ENCODE measurements at regions not wholly inside any gene's neighbourhood (a gene's known extent, or its start where the extent isn't known, plus 50 kb on each side); places are given as distances from the start of the nearest gene placed in this dataset.

DNA sequence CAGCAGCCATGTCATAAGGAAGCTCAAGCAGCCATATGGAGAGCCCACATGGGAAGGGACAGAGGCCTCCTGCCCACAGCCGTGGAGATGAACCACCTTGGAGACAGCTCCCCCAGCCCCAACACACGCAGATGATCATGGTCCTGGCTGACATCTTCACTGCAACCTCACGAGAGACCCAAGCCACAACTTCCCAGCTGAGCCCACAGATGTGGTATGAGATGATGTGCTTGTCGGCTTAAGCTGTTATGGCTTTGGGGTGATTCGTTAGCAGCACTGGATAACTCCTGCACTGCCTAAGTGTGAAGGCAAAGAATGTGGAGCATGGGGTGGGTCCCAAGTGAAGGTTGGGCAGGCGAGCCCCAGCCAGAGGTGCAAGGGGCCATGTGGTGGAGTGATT, 163.4 kb downstream of the ERCC6L2 start:
- intact Hi-C loops (cut with micrococcal nuclease; ENCODE audit: unreplicated experiment), result no loop called here
- Histone ChIP-seq H3K9me3 (ENCODE audit: low read length) (no peaks in the 10 kb centered on the region), H4K20me1 (ENCODE audit: insufficient read depth, low read length) (no peaks in the 10 kb centered on the region), H3K4me1 (ENCODE audit: insufficient read depth, low read length, poor library complexity, severe bottlenecking) (no peaks in the 10 kb centered on the region), H3K4me2 (ENCODE audit: low read length) (no peak overlapping the region), H3K36me3 (ENCODE audit: insufficient read depth, low read length) (no peaks in the 10 kb centered on the region), H3K27ac (ENCODE audit: low read depth, low read length, poor library complexity, severe bottlenecking) (no peak overlapping the region), H3K9me2 (ENCODE audit: insufficient read depth, low read length) (no peaks in the 10 kb centered on the region), H3K4me3 (ENCODE audit: low read depth, low read length, poor library complexity, severe bottlenecking) (no peak overlapping the region), H3K79me2 (ENCODE audit: insufficient read depth, low read depth, low read length) (no peaks in the 10 kb centered on the region), H2AFZ (ENCODE audit: low read length) (no peak overlapping the region)
- TF ChIP-seq EZH2phosphoT487 (IDR thresholded peaks at IDR 0.05; ENCODE audit: borderline replicate concordance, low read depth, low read length), result no peak
- no peak for TF ChIP-seq CTCF (conservative IDR thresholded peaks at IDR 0.05; ENCODE audit: low read length)
- BruUV-seq (replicated peaks), result no TSS peak
- ChIA-PET CTCF (ENCODE audit: unreplicated experiment) (no interaction called here), POLR2A (interaction anchor here (0.6 kb wide), 1 partner anchor 13 kb away, joined by 3 read pairs; no protein-coding TSS in a partner anchor)
- DNase-seq (ENCODE audit: low spot score), result no peak

- TF ChIP-seq CTCF (conservative IDR thresholded peaks at IDR 0.05; ENCODE audit: low read length) (no peak), EZH2phosphoT487 (IDR thresholded peaks at IDR 0.05; ENCODE audit: borderline replicate concordance, low read depth, low read length) (no peak)
- no peak overlapping the region for H3K4me3 ChIP-seq (ENCODE audit: low read depth, low read length, poor library complexity, severe bottlenecking)
- no peaks in the 10 kb centered on the region for H3K36me3 ChIP-seq (ENCODE audit: insufficient read depth, low read length)
- intact Hi-C loops (cut with micrococcal nuclease; ENCODE audit: unreplicated experiment), result no loop called here
- CTCF ChIA-PET (ENCODE audit: unreplicated experiment), result no interaction called here
- no peaks in the 10 kb centered on the region for H4K20me1 ChIP-seq (ENCODE audit: insufficient read depth, low read length)
- H3K79me2 ChIP-seq (ENCODE audit: insufficient read depth, low read depth, low read length), result no peaks in the 10 kb centered on the region
- no peak overlapping the region for H2AFZ ChIP-seq (ENCODE audit: low read length)
- H3K4me1 ChIP-seq (ENCODE audit: insufficient read depth, low read length, poor library complexity, severe bottlenecking), result no peaks in the 10 kb centered on the region
- BruUV-seq (replicated peaks), result no TSS peak
- no peaks in the 10 kb centered on the region for H3K9me2 ChIP-seq (ENCODE audit: insufficient read depth, low read length)
- H3K27ac ChIP-seq (ENCODE audit: low read depth, low read length, poor library complexity, severe bottlenecking), result no peak overlapping the region
- no peaks in the 10 kb centered on the region for H3K9me3 ChIP-seq (ENCODE audit: low read length)
- H3K4me2 ChIP-seq (ENCODE audit: low read length), result no peak overlapping the region
- DNase-seq (ENCODE audit: low spot score), result no peak
- POLR2A ChIA-PET, result interaction anchor here (0.6 kb wide), 1 partner anchor 13 kb away, joined by 3 read pairs; no protein-coding TSS in a partner anchor
Measured at GRCh38 chr9:96038271-96038670, 162.8 kb downstream of the ERCC6L2 start.

DNA sequence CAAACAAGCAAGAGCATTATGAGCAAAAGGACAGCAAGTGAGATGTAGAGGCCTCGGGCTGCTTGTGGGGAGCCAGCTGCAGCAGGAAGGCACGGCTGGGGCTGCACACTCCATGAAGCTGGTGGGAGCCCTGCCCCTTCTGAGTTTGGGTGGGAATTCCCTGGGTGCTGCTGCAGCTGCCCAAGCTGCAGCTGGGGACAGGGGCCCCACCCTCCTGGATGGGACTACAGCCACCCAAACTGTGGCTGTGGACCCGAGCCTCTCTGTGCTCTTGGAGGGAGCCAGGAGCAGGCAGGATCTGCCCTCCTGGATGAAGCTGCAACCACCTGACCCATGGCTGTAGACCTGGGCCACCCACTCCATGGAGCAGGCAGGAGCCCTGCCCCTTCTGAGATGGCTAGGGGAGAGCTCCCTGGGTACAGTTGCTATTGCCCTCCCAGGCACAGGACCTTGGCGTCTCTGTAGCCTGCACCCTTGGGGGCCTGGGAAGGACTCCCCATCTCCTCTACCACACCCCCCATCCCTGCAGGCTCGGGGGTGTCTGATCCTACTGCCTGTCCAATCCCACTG, 159.1 kb downstream of the ERCC6L2 start:
- Histone ChIP-seq H3K9me3 (ENCODE audit: low read length) (no peaks in the 10 kb centered on the region), H2AFZ (ENCODE audit: low read length) (no peak overlapping the region), H3K4me1 (ENCODE audit: insufficient read depth, low read length, poor library complexity, severe bottlenecking) (no peaks in the 10 kb centered on the region), H3K79me2 (ENCODE audit: insufficient read depth, low read depth, low read length) (no peaks in the 10 kb centered on the region), H3K4me3 (ENCODE audit: low read depth, low read length, poor library complexity, severe bottlenecking) (no peak overlapping the region), H4K20me1 (ENCODE audit: insufficient read depth, low read length) (no peaks in the 10 kb centered on the region), H3K36me3 (ENCODE audit: insufficient read depth, low read length) (no peaks in the 10 kb centered on the region), H3K9me2 (ENCODE audit: insufficient read depth, low read length) (no peaks in the 10 kb centered on the region), H3K27ac (ENCODE audit: low read depth, low read length, poor library complexity, severe bottlenecking) (no peak overlapping the region), H3K4me2 (ENCODE audit: low read length) (no peak overlapping the region)
- POLR2A ChIA-PET, result no interaction called here
- no TSS peak for BruUV-seq (replicated peaks)
- DNase-seq (ENCODE audit: low spot score), result no peak
- intact Hi-C loops (cut with micrococcal nuclease; ENCODE audit: unreplicated experiment), result no loop called here
- CTCF ChIA-PET (ENCODE audit: unreplicated experiment), result no interaction called here
- TF ChIP-seq EZH2phosphoT487 (IDR thresholded peaks at IDR 0.05; ENCODE audit: borderline replicate concordance, low read depth, low read length) (no peak), CTCF (conservative IDR thresholded peaks at IDR 0.05; ENCODE audit: low read length) (no peak)
